ENCODE measurements at regions not wholly inside any gene's neighbourhood (a gene's known extent, or its start where the extent isn't known, plus 50 kb on each side); places are given as distances from the start of the nearest gene placed in this dataset.
"Not testable (repeated sequence)": the region's sequence is repeated elsewhere in the genome, so short reads cannot be mapped to it uniquely, and the experiment has no call there.

DNA sequence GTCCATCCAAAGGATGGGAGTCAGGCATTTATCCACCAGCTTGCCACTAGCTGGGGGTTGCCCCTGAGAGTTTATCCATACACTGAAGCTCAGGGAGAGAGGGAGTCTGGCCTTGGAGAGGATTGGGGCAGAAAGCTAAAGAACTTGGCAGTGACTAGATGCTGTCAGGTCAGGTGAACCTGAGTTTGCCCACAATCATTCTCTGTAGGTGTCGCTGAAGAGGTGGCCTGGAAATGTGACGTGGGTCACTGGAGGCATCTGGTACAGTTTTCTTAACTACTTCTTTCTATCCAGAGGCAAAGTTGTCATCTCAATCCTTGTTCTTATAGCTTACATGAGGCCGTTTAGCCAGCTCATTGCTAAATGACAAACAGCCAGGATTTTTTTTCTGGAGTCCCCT, 298.0 kb upstream of the CTNNB1 start:
- Histone ChIP-seq H3K27ac (no peak overlapping the region), H3K27me3 (no peaks in the 10 kb centered on the region), H3K4me3 (no peak overlapping the region), H3K9me3 (no peaks in the 10 kb centered on the region), H3K4me1 (no peaks in the 10 kb centered on the region), H3K36me3 (no peaks in the 10 kb centered on the region)
- TF ChIP-seq, protein P1, sequence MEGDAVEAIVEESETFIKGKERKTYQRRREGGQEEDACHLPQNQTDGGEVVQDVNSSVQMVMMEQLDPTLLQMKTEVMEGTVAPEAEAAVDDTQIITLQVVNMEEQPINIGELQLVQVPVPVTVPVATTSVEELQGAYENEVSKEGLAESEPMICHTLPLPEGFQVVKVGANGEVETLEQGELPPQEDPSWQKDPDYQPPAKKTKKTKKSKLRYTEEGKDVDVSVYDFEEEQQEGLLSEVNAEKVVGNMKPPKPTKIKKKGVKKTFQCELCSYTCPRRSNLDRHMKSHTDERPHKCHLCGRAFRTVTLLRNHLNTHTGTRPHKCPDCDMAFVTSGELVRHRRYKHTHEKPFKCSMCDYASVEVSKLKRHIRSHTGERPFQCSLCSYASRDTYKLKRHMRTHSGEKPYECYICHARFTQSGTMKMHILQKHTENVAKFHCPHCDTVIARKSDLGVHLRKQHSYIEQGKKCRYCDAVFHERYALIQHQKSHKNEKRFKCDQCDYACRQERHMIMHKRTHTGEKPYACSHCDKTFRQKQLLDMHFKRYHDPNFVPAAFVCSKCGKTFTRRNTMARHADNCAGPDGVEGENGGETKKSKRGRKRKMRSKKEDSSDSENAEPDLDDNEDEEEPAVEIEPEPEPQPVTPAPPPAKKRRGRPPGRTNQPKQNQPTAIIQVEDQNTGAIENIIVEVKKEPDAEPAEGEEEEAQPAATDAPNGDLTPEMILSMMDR (IDR thresholded peaks at IDR 0.05): no peak
- TF ChIP-seq POLR2A (IDR thresholded peaks at IDR 0.05) (no peak), POLR2AphosphoS5 (IDR thresholded peaks at IDR 0.05) (no peak)
- DNase-seq (ENCODE audit: low spot score in 2 of 2): no peak
- intact Hi-C loops (cut with DNase I; ENCODE audit: low total_unique reads): no loop called here

GRCh38 chr3:40901796-40902195, 297.5 kb upstream of the CTNNB1 start:
- Histone ChIP-seq H3K4me1 (no peaks in the 10 kb centered on the region), H3K9me3 (no peaks in the 10 kb centered on the region), H3K36me3 (no peaks in the 10 kb centered on the region), H3K4me3 (no peak overlapping the region), H3K27ac (no peak overlapping the region), H3K27me3 (no peaks in the 10 kb centered on the region)
- no peak for TF ChIP-seq POLR2A (IDR thresholded peaks at IDR 0.05)
- TF ChIP-seq, protein P1 (IDR thresholded peaks at IDR 0.05): no peak
- TF ChIP-seq POLR2AphosphoS5 (IDR thresholded peaks at IDR 0.05): no peak
- intact Hi-C loops (cut with DNase I; ENCODE audit: low total_unique reads): no loop called here
- DNase-seq (ENCODE audit: low spot score in 2 of 2): no peak

DNA sequence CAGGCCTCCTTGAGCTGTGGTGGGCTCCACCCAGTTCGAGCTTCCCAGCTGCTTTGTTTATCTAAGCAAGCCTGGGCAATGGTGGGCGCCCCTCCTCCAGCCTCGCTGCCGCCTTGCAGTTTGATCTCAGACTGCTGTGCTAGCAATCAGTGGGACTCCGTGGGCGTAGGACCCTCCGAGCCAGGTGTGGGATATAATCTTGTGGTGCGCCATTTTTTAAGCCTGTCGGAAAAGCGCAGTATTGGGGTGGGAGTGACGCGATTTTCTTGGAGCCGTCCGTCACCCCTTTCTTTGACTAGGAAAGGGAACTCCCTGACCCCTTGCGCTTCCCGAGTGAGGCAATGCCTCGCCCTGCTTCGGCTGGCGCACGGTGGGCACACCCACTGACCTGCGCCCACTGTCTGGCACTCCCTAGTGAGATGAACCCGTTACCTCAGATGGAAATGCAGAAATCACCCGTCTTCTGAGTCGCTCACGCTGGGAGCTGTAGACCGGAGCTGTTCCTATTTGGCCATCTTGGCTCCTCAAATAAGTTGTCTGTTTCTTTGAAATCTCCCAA, 291.3 kb upstream of the CTNNB1 start:
- H3K27me3 ChIP-seq; DNase-seq (ENCODE audit: low spot score in 2 of 2); intact Hi-C loops (cut with DNase I; ENCODE audit: low total_unique reads); H3K4me1 ChIP-seq; H3K36me3 ChIP-seq; H3K4me3 ChIP-seq; H3K9me3 ChIP-seq; H3K27ac ChIP-seq: not testable (repeated sequence)

GRCh38 chr3:40908612-40909011, 290.7 kb upstream of the CTNNB1 start:
- Histone ChIP-seq H3K27me3 (no peaks in the 10 kb centered on the region), H3K36me3 (no peaks in the 10 kb centered on the region), H3K9me3 (no peaks in the 10 kb centered on the region), H3K4me1 (no peaks in the 10 kb centered on the region), H3K4me3 (no peak overlapping the region), H3K27ac (no peak overlapping the region)
- no peak for TF ChIP-seq POLR2A (IDR thresholded peaks at IDR 0.05)
- TF ChIP-seq POLR2AphosphoS5 (IDR thresholded peaks at IDR 0.05): no peak
- TF ChIP-seq, protein P1 (IDR thresholded peaks at IDR 0.05): no peak
- intact Hi-C loops (cut with DNase I; ENCODE audit: low total_unique reads): no loop called here
- no peak for DNase-seq (ENCODE audit: low spot score in 2 of 2)

DNA sequence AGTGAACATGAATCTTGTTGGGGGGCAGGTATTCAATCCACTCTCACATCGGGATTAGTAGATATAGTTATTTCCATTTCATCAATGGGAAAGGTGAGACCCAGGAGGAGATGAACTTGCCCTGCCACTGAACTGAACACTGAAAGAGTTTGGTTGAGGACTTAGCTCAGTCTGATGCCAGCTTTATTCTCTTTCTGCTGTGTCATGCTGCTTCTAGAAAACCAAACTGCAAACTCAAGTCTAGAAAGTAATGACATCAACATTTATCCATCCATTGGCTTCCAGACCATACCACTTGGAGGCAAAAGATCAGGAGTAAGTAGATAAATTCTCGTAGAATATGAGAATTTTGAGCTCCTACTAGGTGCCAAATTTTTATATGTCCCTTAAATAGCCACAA, 288.0 kb upstream of the CTNNB1 start:
- TF ChIP-seq POLR2AphosphoS5 (IDR thresholded peaks at IDR 0.05) (no peak), POLR2A (IDR thresholded peaks at IDR 0.05) (no peak)
- TF ChIP-seq, protein P1 (IDR thresholded peaks at IDR 0.05): no peak
- Histone ChIP-seq H3K9me3 (no peaks in the 10 kb centered on the region), H3K4me1 (no peaks in the 10 kb centered on the region), H3K27me3 (no peaks in the 10 kb centered on the region), H3K27ac (no peak overlapping the region), H3K4me3 (no peak overlapping the region), H3K36me3 (no peaks in the 10 kb centered on the region)
- intact Hi-C loops (cut with DNase I; ENCODE audit: low total_unique reads): no loop called here
- no peak for DNase-seq (ENCODE audit: low spot score in 2 of 2)

GRCh38 chr3:40911928-40912327, 287.4 kb upstream of the CTNNB1 start:
- no peaks in the 10 kb centered on the region for H3K9me3 ChIP-seq
- H3K27me3 ChIP-seq: no peaks in the 10 kb centered on the region
- H3K4me3 ChIP-seq: no peak overlapping the region
- intact Hi-C loops (cut with DNase I; ENCODE audit: low total_unique reads): no loop called here
- H3K4me1 ChIP-seq: no peaks in the 10 kb centered on the region
- TF ChIP-seq POLR2A (IDR thresholded peaks at IDR 0.05): no peak
- no peak for TF ChIP-seq POLR2AphosphoS5 (IDR thresholded peaks at IDR 0.05)
- TF ChIP-seq, protein P1 (IDR thresholded peaks at IDR 0.05): no peak
- no peak overlapping the region for H3K27ac ChIP-seq
- no peaks in the 10 kb centered on the region for H3K36me3 ChIP-seq
- DNase-seq (ENCODE audit: low spot score in 2 of 2): no peak

All from breast epithelium (tissue), 4 donors.